ENCODE measurements at regions not wholly inside any gene's neighbourhood (a gene's known extent, or its start where the extent isn't known, plus 50 kb on each side); places are given as distances from the start of the nearest gene placed in this dataset.

GRCh38 chr7:45980181-45980905 is 59.3 kb upstream of the IGFBP3 start:
- Histone ChIP-seq H3K4me1 (ENCODE audit: insufficient read depth, low read length, poor library complexity, severe bottlenecking) (no peaks in the 10 kb centered on the region), H3K4me2 (ENCODE audit: low read length) (no peak overlapping the region), H4K20me1 (ENCODE audit: insufficient read depth, low read length) (no peaks in the 10 kb centered on the region), H3K27ac (ENCODE audit: low read depth, low read length, poor library complexity, severe bottlenecking) (no peak overlapping the region), H2AFZ (ENCODE audit: low read length) (no peak overlapping the region), H3K79me2 (ENCODE audit: insufficient read depth, low read depth, low read length) (no peaks in the 10 kb centered on the region), H3K4me3 (ENCODE audit: low read depth, low read length, poor library complexity, severe bottlenecking) (no peak overlapping the region), H3K36me3 (ENCODE audit: insufficient read depth, low read length) (no peaks in the 10 kb centered on the region), H3K9me3 (ENCODE audit: low read length) (no peaks in the 10 kb centered on the region), H3K9me2 (ENCODE audit: insufficient read depth, low read length) (no peaks in the 10 kb centered on the region)
- BruUV-seq (replicated peaks) = no TSS peak
- CTCF ChIA-PET (ENCODE audit: unreplicated experiment) = no interaction called here
- POLR2A ChIA-PET = interaction anchor here (0.7 to 1.4 kb wide), 2 partner anchors 13 to 1247 kb away, joined by 3 to 5 read pairs; no protein-coding TSS in a partner anchor
- no peak for DNase-seq (ENCODE audit: low spot score)
- no peak for TF ChIP-seq CTCF (conservative IDR thresholded peaks at IDR 0.05; ENCODE audit: low read length)
- no peak for TF ChIP-seq EZH2phosphoT487 (IDR thresholded peaks at IDR 0.05; ENCODE audit: borderline replicate concordance, low read depth, low read length)
- intact Hi-C loops (cut with micrococcal nuclease; ENCODE audit: unreplicated experiment) = no loop called here

- Histone ChIP-seq H3K9me2 (ENCODE audit: insufficient read depth, low read length) (no peaks in the 10 kb centered on the region), H3K79me2 (ENCODE audit: insufficient read depth, low read depth, low read length) (no peaks in the 10 kb centered on the region), H2AFZ (ENCODE audit: low read length) (no peak overlapping the region), H4K20me1 (ENCODE audit: insufficient read depth, low read length) (no peaks in the 10 kb centered on the region), H3K4me2 (ENCODE audit: low read length) (no peak overlapping the region), H3K27ac (ENCODE audit: low read depth, low read length, poor library complexity, severe bottlenecking) (no peak overlapping the region), H3K4me3 (ENCODE audit: low read depth, low read length, poor library complexity, severe bottlenecking) (no peak overlapping the region), H3K9me3 (ENCODE audit: low read length) (no peaks in the 10 kb centered on the region), H3K4me1 (ENCODE audit: insufficient read depth, low read length, poor library complexity, severe bottlenecking) (no peaks in the 10 kb centered on the region), H3K36me3 (ENCODE audit: insufficient read depth, low read length) (no peaks in the 10 kb centered on the region)
- ChIA-PET CTCF (ENCODE audit: unreplicated experiment) (no interaction called here), POLR2A (interaction anchor here (0.7 kb wide), 1 partner anchor 1248 kb away, joined by 3 read pairs; no protein-coding TSS in a partner anchor)
- BruUV-seq (replicated peaks) = no TSS peak
- TF ChIP-seq CTCF (conservative IDR thresholded peaks at IDR 0.05; ENCODE audit: low read length) = no peak
- no peak for TF ChIP-seq EZH2phosphoT487 (IDR thresholded peaks at IDR 0.05; ENCODE audit: borderline replicate concordance, low read depth, low read length)
- intact Hi-C loops (cut with micrococcal nuclease; ENCODE audit: unreplicated experiment) = no loop called here
- DNase-seq (ENCODE audit: low spot score) = no peak
Measured at GRCh38 chr7:45979275-45980180, 58.5 kb upstream of the IGFBP3 start.
